GM12892 (cell line): ENCODE measurements at regions not wholly inside any gene's neighbourhood (a gene's known extent, or its start where the extent isn't known, plus 50 kb on each side); places are given as distances from the start of the nearest gene placed in this dataset.

Experiments used
- POLR2A ChIP-seq: IDR thresholded peaks from 2 replicates; pipeline ENCODE4 v1.6.1; 2011; ENCODE audit warnings: low read depth, low read length, control low read depth
- POLR2AphosphoS5 ChIP-seq: IDR thresholded peaks from 2 replicates; pipeline ENCODE4 v1.6.1; 2011; ENCODE audit warnings: low read depth, low read length, control low read depth
- TAF1 ChIP-seq: IDR thresholded peaks from 2 replicates; pipeline ENCODE4 v1.6.1; 2011; ENCODE audit warnings: low read depth, mild to moderate bottlenecking, control low read depth, low read length, borderline replicate concordance

- no peak for TF ChIP-seq POLR2AphosphoS5
- TF ChIP-seq POLR2A = no peak
- no peak for TF ChIP-seq TAF1
Observed at GRCh38 chr9:74125941-74126340, 371.2 kb upstream of the RORB start.
